CD14-positive monocyte (primary cell): ENCODE measurements at regions not wholly inside any gene's neighbourhood (a gene's known extent, or its start where the extent isn't known, plus 50 kb on each side); places are given as distances from the start of the nearest gene placed in this dataset.

Source experiments
- DNase-seq, 3 donors: peaks; one replicate each; pipeline ENCODE4 v3.0.0-alpha.2; 2011 to 2022
- H2AFZ ChIP-seq: 2 replicates; pipeline ENCODE4 v1.6.0; 2012; ENCODE audit warnings: mild to moderate bottlenecking, low read depth, low read length, inconsistent platforms; ENCODE audit not compliant: insufficient read depth, poor library complexity, severe bottlenecking
- H3K27ac ChIP-seq, 2 donors: 1 replicate in 1 of 2; 2 replicates in 1 of 2; pipeline ENCODE4 v1.5.1; 2012 to 2013; ENCODE audit warnings: low read length in 2 of 2, control low read depth in 1 of 2, inconsistent platforms in 1 of 2, low read depth in 1 of 2, mild to moderate bottlenecking in 1 of 2
- H3K27me3 ChIP-seq, 2 donors: one replicate each; pipeline versions ENCODE4 v1.6.0 to v1.6.1; 2011 to 2013; ENCODE audit warnings: low read length in 2 of 2; ENCODE audit not compliant: control insufficient read depth in 2 of 2, insufficient read depth in 2 of 2
- H3K36me3 ChIP-seq, 2 donors: replicated peaks in 1 of 2; 1 replicate in 1 of 2; 2 replicates in 1 of 2; pipeline versions ENCODE4 v1.5.1 to v1.6.1; 2012 to 2013; ENCODE audit warnings: low read length in 2 of 2, control low read depth in 1 of 2, inconsistent platforms in 1 of 2, mild to moderate bottlenecking in 1 of 2; ENCODE audit not compliant: insufficient read depth in 2 of 2, control insufficient read depth in 1 of 2
- H3K4me1 ChIP-seq, 2 donors: 1 replicate in 1 of 2; 2 replicates in 1 of 2; pipeline versions ENCODE4 v1.5.1 to v1.6.1; 2012 to 2013; ENCODE audit warnings: low read length in 2 of 2, control low read depth in 1 of 2, inconsistent platforms in 1 of 2, mild to moderate bottlenecking in 1 of 2, moderate library complexity in 1 of 2; ENCODE audit not compliant: insufficient read depth in 2 of 2, control insufficient read depth in 1 of 2
- H3K4me2 ChIP-seq: replicated peaks from 2 replicates; pipeline ENCODE3; 2012; ENCODE audit warnings: low read length, moderate library complexity, mild to moderate bottlenecking; ENCODE audit not compliant: poor library complexity, severe bottlenecking; ENCODE audit errors: extremely low read depth
- H3K4me3 ChIP-seq, 3 experiments: fragments of 200-600 bp in 1 of 3; sonication (generic) in 1 of 3; replicated peaks in 1 of 3; 1 replicate in 2 of 3; 2 replicates in 1 of 3; pipeline ENCODE4 v1.5.1; 2011 to 2013; ENCODE audit warnings: low read length in 3 of 3, mild to moderate bottlenecking in 3 of 3, control low read depth in 2 of 3, low read depth in 2 of 3, inconsistent platforms in 1 of 3, moderate library complexity in 1 of 3
- H3K79me2 ChIP-seq: 2 replicates; pipeline ENCODE4 v1.6.0; 2012; ENCODE audit warnings: mild to moderate bottlenecking, control low read depth, inconsistent platforms, low read length, moderate library complexity; ENCODE audit not compliant: insufficient read depth
- H3K9ac ChIP-seq: 2 replicates; pipeline ENCODE4 v1.6.0; 2017; ENCODE audit warnings: low read length, mild to moderate bottlenecking; ENCODE audit not compliant: insufficient read depth, poor library complexity, severe bottlenecking
- H3K9me3 ChIP-seq, 2 donors: replicated peaks in 1 of 2; 1 replicate in 1 of 2; 2 replicates in 1 of 2; pipeline versions ENCODE4 v1.5.1 to v1.6.1; 2012 to 2013; ENCODE audit warnings: low read length in 2 of 2, control low read depth in 1 of 2; ENCODE audit not compliant: control insufficient read depth in 1 of 2, insufficient read depth in 1 of 2
- H4K20me1 ChIP-seq: 2 replicates; pipeline ENCODE4 v1.6.0; 2012; ENCODE audit warnings: mild to moderate bottlenecking, low read length, control low read depth, moderate library complexity; ENCODE audit not compliant: insufficient read depth
- H3K27ac Mint-ChIP-seq, 7 donors: one replicate each; pipeline ENCODE4 v1.8.0; 2020; ENCODE audit warnings: mild to moderate bottlenecking in 7 of 7, mixed read lengths in 7 of 7, moderate library complexity in 6 of 7, inconsistent platforms in 2 of 7
- H3K27me3 Mint-ChIP-seq, 3 donors: one replicate each; pipeline ENCODE4 v1.8.0; 2021 to 2022; ENCODE audit warnings: low read depth in 3 of 3, mild to moderate bottlenecking in 3 of 3, mixed read lengths in 3 of 3, moderate library complexity in 3 of 3, inconsistent platforms in 1 of 3
- H3K36me3 Mint-ChIP-seq, 2 donors: one replicate each; pipeline ENCODE4 v1.8.0; 2020; ENCODE audit warnings: mixed read lengths in 2 of 2, inconsistent platforms in 1 of 2, mild to moderate bottlenecking in 1 of 2
- H3K4me1 Mint-ChIP-seq: one replicate; pipeline ENCODE4 v1.8.0; 2020; ENCODE audit warnings: mild to moderate bottlenecking, mixed read lengths
- H3K4me3 Mint-ChIP-seq, 2 donors: one replicate each; pipeline ENCODE4 v1.8.0; 2020; ENCODE audit warnings: mild to moderate bottlenecking in 2 of 2, mixed read lengths in 2 of 2, moderate library complexity in 1 of 2
- H3K9me3 Mint-ChIP-seq, 7 donors: one replicate each; pipeline ENCODE4 v1.8.0; 2020 to 2022; ENCODE audit warnings: mixed read lengths in 7 of 7, mild to moderate bottlenecking in 6 of 7, moderate library complexity in 6 of 7, inconsistent platforms in 2 of 7
- CTCF ChIP-seq: fragments of 200-600 bp; IDR thresholded peaks from one replicate; pipeline ENCODE4 v1.8.0; 2022; ENCODE audit warnings: antibody characterized with exemption, mild to moderate bottlenecking
- WGBS: methylation state at CpG from one replicate; pipeline ENCODE4 v1.1.5; 2013; ENCODE audit warnings: missing lambda C conversion rate; ENCODE audit not compliant: insufficient coverage; 5-methylcytosine and 5-hydroxymethylcytosine counted together
- intact Hi-C, 2 donors: fragments of 100-400 bp; cut with micrococcal nuclease; formaldehyde crosslinking; loops; one replicate each; pipeline versions ENCODE4 v1.15.0 to v1.15.1; 2023

GRCh38 chr4:134665429-134665828 is 463.8 kb upstream of the PABPC4L start:
- no peaks in the 10 kb centered on the region for H3K27me3 Mint-ChIP-seq
- H3K4me1 ChIP-seq = no peaks in the 10 kb centered on the region
- no peak overlapping the region for H3K4me3 Mint-ChIP-seq
- no peak overlapping the region for H3K4me3 ChIP-seq
- intact Hi-C loops = no loop called here
- 89% methylated on average over 2 of the region's 2 CpGs for WGBS
- H3K27ac ChIP-seq = no peak overlapping the region
- no peak overlapping the region for H3K4me2 ChIP-seq
- peaks cover 0 to 11% (median 1%) of the 10 kb centered on the region in 7 donors for H3K9me3 Mint-ChIP-seq
- no peaks in the 10 kb centered on the region for H3K36me3 ChIP-seq
- H2AFZ ChIP-seq = no peak overlapping the region
- H3K36me3 Mint-ChIP-seq = no peaks in the 10 kb centered on the region
- no peak overlapping the region for H3K9ac ChIP-seq
- no peaks in the 10 kb centered on the region for H4K20me1 ChIP-seq
- no peaks in the 10 kb centered on the region for H3K79me2 ChIP-seq
- DNase-seq = no peak
- TF ChIP-seq CTCF = no peak
- H3K9me3 ChIP-seq = peaks cover 0 to 11% of the 10 kb centered on the region in 2 donors
- no peaks in the 10 kb centered on the region for H3K4me1 Mint-ChIP-seq
- H3K27me3 ChIP-seq = no peaks in the 10 kb centered on the region
- H3K27ac Mint-ChIP-seq = no peak overlapping the region

GRCh38 chr4:134663742-134664141 is 462.2 kb upstream of the PABPC4L start:
- intact Hi-C loops = no loop called here

More at GRCh38 chr4:134663742-134664141, 462.2 kb upstream of the PABPC4L start:
- Mint-ChIP-seq H3K4me1 (no peaks in the 10 kb centered on the region), H3K9me3 (peaks cover 0 to 11% (median 1%) of the 10 kb centered on the region in 7 donors), H3K27ac (no peak overlapping the region), H3K27me3 (no peaks in the 10 kb centered on the region), H3K4me3 (no peak overlapping the region), H3K36me3 (no peaks in the 10 kb centered on the region)
- TF ChIP-seq CTCF = no peak
- no peaks in the 10 kb centered on the region for H3K79me2 ChIP-seq
- no peak overlapping the region for H3K4me3 ChIP-seq
- H3K27ac ChIP-seq = no peak overlapping the region
- no peaks in the 10 kb centered on the region for H4K20me1 ChIP-seq
- H3K4me2 ChIP-seq = no peak overlapping the region
- no peaks in the 10 kb centered on the region for H3K4me1 ChIP-seq
- H3K9ac ChIP-seq = no peak overlapping the region
- no peaks in the 10 kb centered on the region for H3K36me3 ChIP-seq
- no peaks in the 10 kb centered on the region for H3K27me3 ChIP-seq
- DNase-seq = no peak
- WGBS = no CpG with 5 or more reads among the region's 1 CpG
- H2AFZ ChIP-seq = no peak overlapping the region
- H3K9me3 ChIP-seq = peaks cover 0 to 11% of the 10 kb centered on the region in 2 donors
